Activated CD4-positive, alpha-beta T cell treated with anti-CD3 and anti-CD28 coated beads for 36 hours (primary cell): ENCODE measurements at regions not wholly inside any gene's neighbourhood (a gene's known extent, or its start where the extent isn't known, plus 50 kb on each side); places are given as distances from the start of the nearest gene placed in this dataset.
"Not testable (repeated sequence)": the region's sequence is repeated elsewhere in the genome, so short reads cannot be mapped to it uniquely, and the experiment has no call there.

ENCODE experiments used
- ATAC-seq: fragments of 200-7000 bp; cut with Tn5 transposase; one replicate; pipeline ENCODE4 v1.10.0; 2021; ENCODE audit warnings: mild to moderate bottlenecking, moderate library complexity
- CTCF ChIA-PET: fragments of 350-600 bp; sonication (Branson Sonifier 250); formaldehyde crosslinking; loops from one replicate; lab custom pipeline; 2021; ENCODE audit warnings: antibody characterized with exemption; lab: Charles Lee
- POLR2A ChIA-PET: fragments of 350-600 bp; sonication (Branson Sonifier 250); formaldehyde crosslinking; loops from one replicate; lab custom pipeline; 2021; ENCODE audit warnings: antibody characterized with exemption, inconsistent platforms; lab: Charles Lee
- DNase-seq: peaks from one replicate; pipeline ENCODE4 v3.0.0-alpha.2; 2020
- H3K27ac Mint-ChIP-seq: one replicate; pipeline ENCODE4 v1.8.0; 2021; ENCODE audit warnings: mixed read lengths
- H3K27me3 Mint-ChIP-seq: one replicate; pipeline ENCODE4 v1.8.0; 2021; ENCODE audit warnings: mixed read lengths
- H3K36me3 Mint-ChIP-seq: one replicate; pipeline ENCODE4 v1.8.0; 2021; ENCODE audit warnings: low read depth, mixed read lengths
- H3K4me1 Mint-ChIP-seq: one replicate; pipeline ENCODE4 v1.8.0; 2021; ENCODE audit warnings: mixed read lengths
- H3K4me3 Mint-ChIP-seq: one replicate; pipeline ENCODE4 v1.8.0; 2021; ENCODE audit warnings: mild to moderate bottlenecking, moderate library complexity, mixed read lengths
- H3K9me3 Mint-ChIP-seq: one replicate; pipeline ENCODE4 v1.8.0; 2021; ENCODE audit warnings: low read depth, mixed read lengths
- intact Hi-C, 2 experiments: fragments of 100-400 bp; cut with DNase I in 1 of 2; cut with micrococcal nuclease in 1 of 2; formaldehyde crosslinking; loops; one replicate each; pipeline versions ENCODE4 v1.14.2 to v1.15.1; 2022 to 2024; cut with DNase I, micrococcal nuclease

- intact Hi-C loops: no loop called here
- peaks cover 11% of the 10 kb centered on the region for H3K9me3 Mint-ChIP-seq
- H3K27ac Mint-ChIP-seq: no peak overlapping the region
- H3K4me1 Mint-ChIP-seq: no peaks in the 10 kb centered on the region
- no peaks in the 10 kb centered on the region for H3K36me3 Mint-ChIP-seq
- H3K27me3 Mint-ChIP-seq: no peaks in the 10 kb centered on the region
- ChIA-PET POLR2A (no interaction called here), CTCF (no interaction called here)
- no peak for DNase-seq
- no peak for ATAC-seq
- no peak overlapping the region for H3K4me3 Mint-ChIP-seq
Measured at GRCh38 chr11:23212807-23213206, 352.5 kb upstream of the CCDC179 start.

DNA sequence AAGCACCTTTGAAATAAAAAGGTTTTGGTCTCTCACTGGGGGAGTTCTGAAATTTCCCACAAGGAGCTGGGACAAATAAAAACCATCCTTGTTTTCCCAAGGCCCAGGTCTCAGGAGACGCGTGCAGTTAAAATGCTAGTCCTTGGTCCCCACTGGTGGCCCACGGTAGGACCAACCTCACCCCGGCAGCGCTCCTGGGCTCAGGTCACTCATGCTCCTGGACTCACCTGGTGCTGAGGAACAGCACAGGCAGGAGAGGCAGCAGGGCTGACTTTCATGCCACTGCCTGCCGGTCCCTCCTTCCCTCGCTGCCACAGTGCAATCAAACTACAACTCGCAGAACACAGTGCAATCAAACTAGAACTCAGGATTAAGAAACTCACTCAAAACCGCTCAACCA, 356.8 kb upstream of the CCDC179 start:
- H3K36me3 Mint-ChIP-seq: no peaks in the 10 kb centered on the region
- no peaks in the 10 kb centered on the region for H3K27me3 Mint-ChIP-seq
- intact Hi-C loops: no loop called here
- no peak for DNase-seq
- no peak overlapping the region for H3K4me3 Mint-ChIP-seq
- H3K4me1 Mint-ChIP-seq: no peaks in the 10 kb centered on the region
- ChIA-PET POLR2A (no interaction called here), CTCF (no interaction called here)
- no peak overlapping the region for H3K27ac Mint-ChIP-seq
- peaks cover 12% of the 10 kb centered on the region for H3K9me3 Mint-ChIP-seq
- ATAC-seq: no peak

DNA sequence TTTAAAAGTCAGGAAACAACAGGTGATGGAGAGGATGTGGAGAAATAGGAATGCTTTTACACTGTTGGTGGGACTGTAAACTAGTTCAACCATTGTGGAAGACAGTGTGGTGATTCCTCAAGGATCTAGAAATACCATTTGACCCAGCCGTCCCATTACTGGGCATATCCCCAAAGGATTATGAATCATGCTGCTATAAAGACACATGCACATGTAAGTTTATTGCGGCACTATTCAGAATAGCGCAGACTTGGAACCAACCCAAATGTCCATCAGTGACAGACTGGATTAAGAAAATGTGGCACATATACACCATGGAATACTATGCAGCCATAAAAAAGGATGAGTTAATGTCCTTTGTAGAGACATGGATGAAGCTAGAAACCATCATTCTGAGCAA, 359.8 kb upstream of the CCDC179 start:
- intact Hi-C loops, H3K4me3 Mint-ChIP-seq, ATAC-seq, CTCF ChIA-PET, H3K27me3 Mint-ChIP-seq, H3K36me3 Mint-ChIP-seq, H3K4me1 Mint-ChIP-seq, H3K27ac Mint-ChIP-seq, POLR2A ChIA-PET, DNase-seq: not testable (repeated sequence)
- peaks cover 19% of the 10 kb centered on the region for H3K9me3 Mint-ChIP-seq

- H3K4me3 Mint-ChIP-seq: no peak overlapping the region
- H3K9me3 Mint-ChIP-seq: peaks cover 17% of the 10 kb centered on the region
- no peak overlapping the region for H3K27ac Mint-ChIP-seq
- POLR2A ChIA-PET: no interaction called here
- ATAC-seq (no peak), DNase-seq (no peak)
- no peaks in the 10 kb centered on the region for H3K36me3 Mint-ChIP-seq
- no peaks in the 10 kb centered on the region for H3K27me3 Mint-ChIP-seq
- H3K4me1 Mint-ChIP-seq: no peaks in the 10 kb centered on the region
- CTCF ChIA-PET: no interaction called here
- intact Hi-C loops: no loop called here
Measured at GRCh38 chr11:23221366-23221765, 361.1 kb upstream of the CCDC179 start.

DNA sequence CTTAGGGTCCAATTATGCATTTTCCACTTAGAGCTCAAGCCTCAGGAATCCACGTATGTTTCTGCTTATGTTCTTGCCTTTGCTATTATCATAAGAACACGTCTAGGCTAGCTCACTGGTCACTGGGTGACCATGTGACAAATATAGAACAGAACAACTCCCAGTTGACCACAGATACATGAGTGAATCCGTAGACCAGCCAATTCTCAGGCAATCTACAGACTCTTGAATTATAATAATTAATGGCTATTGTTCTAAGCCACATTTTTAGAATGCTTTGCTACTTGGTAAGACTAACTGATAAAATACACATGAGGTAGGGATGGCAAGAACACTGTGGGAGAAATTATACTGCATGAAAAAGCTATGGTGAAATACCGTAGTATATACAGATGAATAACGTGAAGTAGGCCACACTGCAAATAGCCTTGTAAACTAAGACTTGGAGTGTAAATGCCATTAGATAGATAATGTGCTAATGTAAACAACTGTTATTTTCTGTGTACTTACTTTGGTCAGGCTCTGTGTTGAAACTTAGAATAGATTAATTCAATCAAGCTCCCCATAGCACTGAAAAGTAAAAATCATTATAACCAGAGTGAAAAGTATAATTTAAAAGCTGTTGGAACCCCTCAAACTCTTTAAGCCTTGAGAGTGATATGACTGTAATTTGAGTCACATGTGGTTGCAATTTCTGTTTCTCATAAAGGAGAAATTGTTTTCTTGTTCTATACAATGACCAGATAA, 366.2 kb upstream of the CCDC179 start:
- Mint-ChIP-seq H3K36me3 (no peaks in the 10 kb centered on the region), H3K4me1 (no peaks in the 10 kb centered on the region), H3K27ac (no peak overlapping the region), H3K9me3 (peaks cover 13% of the 10 kb centered on the region), H3K4me3 (no peak overlapping the region), H3K27me3 (no peaks in the 10 kb centered on the region)
- CTCF ChIA-PET: interaction anchor here (1.3 kb wide), 1 partner anchor 11 kb away, joined by 3 read pairs; no protein-coding TSS in a partner anchor
- POLR2A ChIA-PET: no interaction called here
- DNase-seq (no peak), ATAC-seq (no peak)
- intact Hi-C loops: no loop called here

DNA sequence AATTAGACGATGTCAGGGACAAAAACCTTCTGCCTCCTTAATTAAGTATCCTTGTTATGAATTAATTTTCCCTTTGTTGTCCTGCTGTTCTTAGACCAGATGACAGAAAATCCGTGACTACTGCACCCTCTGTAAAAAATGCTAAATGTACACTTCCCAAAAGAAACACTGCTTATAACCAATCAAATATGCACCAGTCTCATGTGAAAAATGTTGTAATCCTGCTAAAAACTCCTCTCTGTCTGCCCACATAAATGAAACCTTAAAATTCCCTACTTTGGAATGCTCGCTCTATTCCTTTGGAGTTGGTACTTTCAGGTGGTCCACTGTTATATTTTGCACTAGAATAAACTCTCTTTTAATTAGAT, 366.8 kb upstream of the CCDC179 start:
- Mint-ChIP-seq H3K4me3 (no peak overlapping the region), H3K27ac (no peak overlapping the region), H3K9me3 (peaks cover 12% of the 10 kb centered on the region), H3K27me3 (no peaks in the 10 kb centered on the region), H3K4me1 (no peaks in the 10 kb centered on the region), H3K36me3 (no peaks in the 10 kb centered on the region)
- DNase-seq (no peak), ATAC-seq (no peak)
- intact Hi-C loops: no loop called here
- ChIA-PET CTCF (interaction anchor here (1.3 kb wide), 1 partner anchor 10 kb away, joined by 3 read pairs; no protein-coding TSS in a partner anchor), POLR2A (no interaction called here)

DNA sequence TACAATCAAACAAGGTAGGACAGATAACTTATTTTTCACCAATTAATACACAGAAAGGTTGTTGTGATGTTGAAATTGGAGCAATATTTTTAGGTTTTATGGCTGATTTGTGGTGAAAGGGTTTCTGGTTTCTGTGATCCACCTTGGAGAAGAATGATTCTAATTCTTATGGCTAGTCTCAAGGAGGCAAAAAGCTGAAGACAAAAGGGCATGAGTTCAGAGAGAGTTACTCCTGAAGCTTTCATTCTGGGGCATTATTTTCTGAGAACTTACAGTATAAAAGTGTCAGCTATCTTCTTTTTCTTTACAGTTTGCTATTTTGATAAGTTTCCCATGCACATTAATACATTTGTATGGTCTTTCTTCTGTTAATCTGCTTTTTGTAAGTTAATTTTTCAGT, 372.4 kb upstream of the CCDC179 start:
- ChIA-PET POLR2A (no interaction called here), CTCF (no interaction called here)
- no peaks in the 10 kb centered on the region for H3K9me3 Mint-ChIP-seq
- no peaks in the 10 kb centered on the region for H3K36me3 Mint-ChIP-seq
- H3K27ac Mint-ChIP-seq: no peak overlapping the region
- no peaks in the 10 kb centered on the region for H3K4me1 Mint-ChIP-seq
- no peak for ATAC-seq
- intact Hi-C loops: no loop called here
- no peak overlapping the region for H3K4me3 Mint-ChIP-seq
- DNase-seq: no peak
- no peaks in the 10 kb centered on the region for H3K27me3 Mint-ChIP-seq

DNA sequence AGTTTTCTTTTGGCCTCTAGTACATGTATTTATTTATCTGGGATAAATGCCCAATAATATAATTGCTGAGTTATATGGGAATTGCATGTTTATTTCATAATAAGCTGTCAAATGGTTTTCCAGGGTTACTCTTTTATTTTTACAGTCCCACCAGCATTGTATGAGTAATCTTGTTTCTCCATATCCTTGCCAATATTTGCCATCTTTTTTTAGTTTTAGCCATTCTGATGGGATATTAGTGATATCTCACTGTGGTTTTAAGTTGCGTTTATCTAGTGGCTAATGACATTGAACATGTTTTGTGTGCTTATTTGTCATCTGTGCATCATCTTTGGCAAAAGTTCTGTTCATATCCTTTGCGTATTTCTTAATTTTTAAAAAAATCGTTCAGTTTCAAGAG, 372.8 kb upstream of the CCDC179 start:
- no peaks in the 10 kb centered on the region for H3K4me1 Mint-ChIP-seq

DNA sequence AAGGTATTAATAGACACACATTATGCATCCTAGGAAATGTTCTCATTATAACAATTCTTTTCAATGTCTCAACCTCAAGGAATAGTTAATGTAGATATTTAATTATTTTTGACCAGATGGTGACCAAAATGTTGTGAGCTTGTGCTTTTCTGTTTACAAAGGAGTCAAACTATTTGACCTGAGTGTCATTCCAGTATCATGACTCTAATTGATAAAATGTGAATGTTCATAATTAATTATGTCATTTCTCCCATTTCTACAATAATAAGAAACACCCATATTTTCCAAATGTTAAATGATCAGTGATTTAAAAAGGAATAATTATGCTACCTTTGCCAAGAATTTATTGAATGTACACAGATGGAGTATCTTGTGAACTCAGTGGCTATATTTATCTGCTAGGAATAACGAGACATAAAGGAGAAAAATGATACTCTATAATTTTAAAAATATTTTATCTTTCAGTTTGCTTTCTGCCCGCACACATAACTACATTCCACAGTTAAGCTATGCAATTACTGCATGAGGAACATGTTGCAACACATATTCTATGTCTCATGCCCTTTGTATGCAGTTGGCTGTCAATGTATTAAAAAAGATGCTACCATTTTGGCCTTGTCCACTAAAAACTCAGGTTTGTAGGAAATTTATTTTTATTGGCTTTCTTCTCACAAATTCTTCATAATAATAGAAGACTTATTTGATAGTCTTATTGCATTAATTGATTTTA, 376.7 kb upstream of the CCDC179 start:
- ChIA-PET CTCF (interaction anchor here (1.4 kb wide), 1 partner anchor 10 kb away, joined by 3 read pairs; no protein-coding TSS in a partner anchor), POLR2A (no interaction called here)
- ATAC-seq (no peak), DNase-seq (no peak)
- no peaks in the 10 kb centered on the region for H3K27me3 Mint-ChIP-seq
- intact Hi-C loops: no loop called here
- no peaks in the 10 kb centered on the region for H3K9me3 Mint-ChIP-seq
- no peak overlapping the region for H3K27ac Mint-ChIP-seq
- H3K4me1 Mint-ChIP-seq: no peaks in the 10 kb centered on the region
- no peak overlapping the region for H3K4me3 Mint-ChIP-seq
- H3K36me3 Mint-ChIP-seq: no peaks in the 10 kb centered on the region

More for the DNA sequence above, 372.8 kb upstream of the CCDC179 start:
- H3K9me3 Mint-ChIP-seq: no peaks in the 10 kb centered on the region
- H3K36me3 Mint-ChIP-seq: no peaks in the 10 kb centered on the region
- intact Hi-C loops: no loop called here
- ChIA-PET POLR2A (no interaction called here), CTCF (no interaction called here)
- ATAC-seq (no peak), DNase-seq (no peak)
- no peaks in the 10 kb centered on the region for H3K27me3 Mint-ChIP-seq
- no peak overlapping the region for H3K27ac Mint-ChIP-seq
- no peak overlapping the region for H3K4me3 Mint-ChIP-seq

DNA sequence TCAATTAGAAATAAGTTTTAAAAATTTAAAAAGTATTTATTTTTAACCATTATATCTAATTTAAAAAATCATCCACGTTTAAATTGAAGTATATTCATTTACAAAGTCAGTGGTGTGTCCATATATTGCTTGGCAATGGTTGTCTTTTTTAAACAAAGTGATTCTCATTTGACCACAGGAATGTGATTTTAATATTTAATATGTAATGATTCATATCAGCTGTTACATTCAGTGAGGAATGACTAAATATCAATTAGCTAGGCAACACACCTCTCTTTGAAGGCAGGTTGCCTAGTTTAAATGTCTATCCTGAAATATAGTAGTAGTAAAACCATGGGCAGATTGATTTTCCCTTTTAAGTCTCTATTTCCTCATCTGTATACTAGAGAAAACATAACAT, 392.2 kb upstream of the CCDC179 start:
- intact Hi-C loops: no loop called here
- ATAC-seq: no peak
- Mint-ChIP-seq H3K9me3 (peaks cover 7% of the 10 kb centered on the region), H3K27ac (no peak overlapping the region), H3K4me1 (no peaks in the 10 kb centered on the region), H3K27me3 (no peaks in the 10 kb centered on the region), H3K4me3 (no peak overlapping the region), H3K36me3 (no peaks in the 10 kb centered on the region)
- CTCF ChIA-PET: no interaction called here
- DNase-seq: no peak
- POLR2A ChIA-PET: no interaction called here

GRCh38 chr11:23257088-23257487, 396.8 kb upstream of the CCDC179 start:
- Mint-ChIP-seq H3K4me1 (no peaks in the 10 kb centered on the region), H3K9me3 (peaks cover 4% of the 10 kb centered on the region), H3K27me3 (no peaks in the 10 kb centered on the region), H3K27ac (no peak overlapping the region), H3K36me3 (no peaks in the 10 kb centered on the region), H3K4me3 (no peak overlapping the region)
- DNase-seq: no peak
- POLR2A ChIA-PET: no interaction called here
- no peak for ATAC-seq
- intact Hi-C loops: no loop called here
- CTCF ChIA-PET: no interaction called here

GRCh38 chr11:23257556-23257955, 397.3 kb upstream of the CCDC179 start:
- ATAC-seq (no peak), DNase-seq (no peak)
- POLR2A ChIA-PET: no interaction called here
- intact Hi-C loops: no loop called here
- no peaks in the 10 kb centered on the region for H3K36me3 Mint-ChIP-seq
- no peak overlapping the region for H3K4me3 Mint-ChIP-seq
- no peaks in the 10 kb centered on the region for H3K27me3 Mint-ChIP-seq
- peaks cover 4% of the 10 kb centered on the region for H3K9me3 Mint-ChIP-seq
- H3K27ac Mint-ChIP-seq: no peak overlapping the region
- CTCF ChIA-PET: no interaction called here
- no peaks in the 10 kb centered on the region for H3K4me1 Mint-ChIP-seq
